Upper lobe of left lung (tissue), 6 donors: ENCODE measurements at regions not wholly inside any gene's neighbourhood (a gene's known extent, or its start where the extent isn't known, plus 50 kb on each side); places are given as distances from the start of the nearest gene placed in this dataset.

Experiments
- ATAC-seq, 2 donors: fragments of 200-7000 bp; cut with Tn5 transposase; one replicate each; pipeline ENCODE4 v1.9.1; 2022; ENCODE audit warnings: mild to moderate bottlenecking in 2 of 2, moderate library complexity in 2 of 2; ENCODE audit not compliant: low FRiP score in 2 of 2
- DNase-seq, 2 donors: peaks; one replicate each; pipeline ENCODE4 v3.0.0-alpha.2; 2019 to 2020
- H3K27ac ChIP-seq, 4 donors: fragments of 200-600 bp; sonication (generic); one replicate each; pipeline ENCODE4 v1.5.1; 2016 to 2019
- H3K27me3 ChIP-seq, 4 donors: fragments of 200-600 bp; sonication (generic); one replicate each; pipeline ENCODE4 v1.5.1; 2017 to 2019
- H3K36me3 ChIP-seq, 4 donors: fragments of 200-600 bp; sonication (generic); one replicate each; pipeline ENCODE4 v1.5.1; 2016 to 2019
- H3K4me1 ChIP-seq, 4 donors: fragments of 200-600 bp; sonication (generic); one replicate each; pipeline ENCODE4 v1.5.1; 2018 to 2019
- H3K4me3 ChIP-seq, 4 donors: fragments of 200-600 bp; sonication (generic); one replicate each; pipeline ENCODE4 v1.5.1; 2017 to 2019; ENCODE audit warnings: mild to moderate bottlenecking in 2 of 4, moderate library complexity in 1 of 4
- H3K9me3 ChIP-seq, 4 donors: fragments of 200-600 bp; sonication (generic); one replicate each; pipeline ENCODE4 v1.5.1; 2018 to 2019
- EP300 ChIP-seq, 4 donors: sonication (generic); formaldehyde crosslinking; IDR thresholded peaks; one replicate each; pipeline ENCODE4 v1.5.1; 2017; ENCODE audit warnings: antibody characterized with exemption in 4 of 4, control low read depth in 2 of 4
- POLR2A ChIP-seq, 4 donors: fragments of 450-650 bp; IDR thresholded peaks; one replicate each; pipeline ENCODE4 v1.5.1; 2016 to 2017; ENCODE audit warnings: antibody characterized with exemption in 4 of 4, mild to moderate bottlenecking in 2 of 4
- POLR2AphosphoS5 ChIP-seq, 2 donors: sonication (generic); formaldehyde crosslinking; IDR thresholded peaks; one replicate each; pipeline ENCODE4 v1.5.1; 2017; ENCODE audit warnings: antibody characterized with exemption in 2 of 2
- WGBS, 2 donors: methylation state at CpG; one replicate each; pipeline ENCODE4 v1.1.5; 2017 to 2018; 5-methylcytosine and 5-hydroxymethylcytosine counted together
- TF ChIP-seq, protein P1 (sequence below), 6 experiments: fragments of 450-650 bp in 4 of 6; fragments of 200-600 bp in 2 of 6; sonication (generic) in 2 of 6; IDR thresholded peaks; one replicate each; pipeline ENCODE4 v1.5.1; 2016 to 2019; ENCODE audit warnings: antibody characterized with exemption in 6 of 6
- donor health status: DM: no; HTN: no; CAD: no; lungs with moderate emphysema.
- donor health status: DM: no; HTN: yes; CAD: no; lungs with severe emphysema.

DNA sequence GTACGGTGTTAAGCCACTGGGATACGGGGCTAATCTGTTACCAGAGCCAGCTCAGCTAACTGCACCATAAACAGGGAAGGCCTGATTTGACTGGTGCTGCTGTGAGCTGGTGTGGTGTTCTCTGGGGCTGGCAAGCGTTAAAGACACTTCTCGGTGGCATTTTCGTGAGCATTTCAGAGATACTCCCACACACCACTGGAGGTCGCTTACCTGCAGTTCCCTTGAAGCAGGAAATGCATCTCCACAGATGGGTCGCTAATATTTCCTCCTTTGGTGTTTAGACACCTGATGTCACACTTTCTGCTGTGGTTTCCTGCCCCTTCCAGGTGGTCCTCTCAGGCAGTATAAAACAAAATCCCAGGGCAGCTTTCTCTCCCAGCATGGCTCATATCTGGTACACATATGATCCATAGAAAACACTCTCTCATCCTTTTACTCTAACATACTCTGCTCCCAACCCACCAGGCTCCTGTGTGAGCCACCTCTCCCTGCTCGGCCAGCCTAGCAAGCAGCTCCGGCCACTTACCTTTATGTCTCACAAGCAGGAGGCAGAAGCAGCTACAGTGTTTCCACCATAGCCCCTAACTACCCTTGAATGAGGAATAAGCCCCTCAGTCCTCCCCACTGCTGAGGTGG lies 129.9 kb upstream of the GRIN2B start:
- no peaks in the 10 kb centered on the region for H3K4me1 ChIP-seq
- 43 to 47% methylated on average over 4 to 9 of the region's 9 CpGs for WGBS, 2 donors
- H3K27ac ChIP-seq, result no peak overlapping the region
- H3K27me3 ChIP-seq, result no peaks in the 10 kb centered on the region
- H3K9me3 ChIP-seq, result no peaks in the 10 kb centered on the region
- DNase-seq (no peak), ATAC-seq (no peak)
- no peaks in the 10 kb centered on the region for H3K36me3 ChIP-seq
- TF ChIP-seq POLR2AphosphoS5 (IDR thresholded peaks at IDR 0.05), result no peak
- no peak for TF ChIP-seq EP300 (IDR thresholded peaks at IDR 0.05)
- TF ChIP-seq, protein P1, sequence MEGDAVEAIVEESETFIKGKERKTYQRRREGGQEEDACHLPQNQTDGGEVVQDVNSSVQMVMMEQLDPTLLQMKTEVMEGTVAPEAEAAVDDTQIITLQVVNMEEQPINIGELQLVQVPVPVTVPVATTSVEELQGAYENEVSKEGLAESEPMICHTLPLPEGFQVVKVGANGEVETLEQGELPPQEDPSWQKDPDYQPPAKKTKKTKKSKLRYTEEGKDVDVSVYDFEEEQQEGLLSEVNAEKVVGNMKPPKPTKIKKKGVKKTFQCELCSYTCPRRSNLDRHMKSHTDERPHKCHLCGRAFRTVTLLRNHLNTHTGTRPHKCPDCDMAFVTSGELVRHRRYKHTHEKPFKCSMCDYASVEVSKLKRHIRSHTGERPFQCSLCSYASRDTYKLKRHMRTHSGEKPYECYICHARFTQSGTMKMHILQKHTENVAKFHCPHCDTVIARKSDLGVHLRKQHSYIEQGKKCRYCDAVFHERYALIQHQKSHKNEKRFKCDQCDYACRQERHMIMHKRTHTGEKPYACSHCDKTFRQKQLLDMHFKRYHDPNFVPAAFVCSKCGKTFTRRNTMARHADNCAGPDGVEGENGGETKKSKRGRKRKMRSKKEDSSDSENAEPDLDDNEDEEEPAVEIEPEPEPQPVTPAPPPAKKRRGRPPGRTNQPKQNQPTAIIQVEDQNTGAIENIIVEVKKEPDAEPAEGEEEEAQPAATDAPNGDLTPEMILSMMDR (IDR thresholded peaks at IDR 0.05), result no peak
- no peak for TF ChIP-seq POLR2A (IDR thresholded peaks at IDR 0.05)
- no peak overlapping the region for H3K4me3 ChIP-seq

DNA sequence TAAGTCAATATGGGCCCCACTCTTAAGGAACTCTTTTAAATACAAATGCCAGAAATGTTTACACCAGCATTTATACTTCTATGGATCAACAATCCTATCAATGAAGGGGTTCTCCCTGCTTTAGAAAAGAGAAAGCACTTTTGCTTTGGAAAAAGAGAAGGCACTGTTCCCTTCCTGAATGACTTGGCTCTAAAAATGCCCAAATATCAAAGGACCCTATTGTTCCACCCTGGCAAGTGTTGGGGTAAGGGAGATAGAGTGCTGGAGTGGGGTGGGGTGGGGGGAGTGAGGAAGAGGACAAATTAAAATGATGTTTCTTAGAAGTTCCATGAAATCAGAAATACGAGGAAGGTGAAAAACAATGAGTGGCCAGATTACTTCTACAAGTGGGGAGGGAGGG lies 131.6 kb upstream of the GRIN2B start:
- Histone ChIP-seq H3K27ac (no peak overlapping the region), H3K4me1 (no peaks in the 10 kb centered on the region), H3K4me3 (no peak overlapping the region), H3K27me3 (no peaks in the 10 kb centered on the region), H3K9me3 (no peaks in the 10 kb centered on the region), H3K36me3 (no peaks in the 10 kb centered on the region)
- DNase-seq (no peak), ATAC-seq (no peak)
- 52 to 72% methylated on average over 1 of the region's 1 CpG for WGBS, 2 donors
- no peak for TF ChIP-seq EP300 (IDR thresholded peaks at IDR 0.05)
- no peak for TF ChIP-seq POLR2AphosphoS5 (IDR thresholded peaks at IDR 0.05)
- no peak for TF ChIP-seq POLR2A (IDR thresholded peaks at IDR 0.05)
- TF ChIP-seq, protein P1 (IDR thresholded peaks at IDR 0.05), result no peak

DNA sequence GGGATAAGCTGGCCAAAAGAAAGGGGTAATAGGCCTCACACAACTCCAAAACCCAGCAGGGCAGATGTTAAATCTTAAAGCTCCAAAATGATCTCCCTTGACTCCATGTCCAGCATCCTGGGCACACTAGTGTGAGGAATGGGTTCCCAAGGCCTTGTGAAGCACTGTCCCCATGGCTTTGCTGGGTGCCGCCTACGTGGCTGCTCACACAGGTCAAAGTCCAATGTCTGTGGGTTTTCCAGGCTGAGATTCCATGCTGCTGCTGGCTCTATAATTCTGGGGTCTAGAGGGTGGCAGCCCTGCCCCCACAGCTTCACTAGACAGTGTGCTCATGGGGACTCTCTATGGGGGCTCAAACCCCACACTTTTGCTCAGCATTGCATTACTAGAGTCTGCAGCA lies 145.3 kb upstream of the GRIN2B start:
- H3K27me3 ChIP-seq, result no peaks in the 10 kb centered on the region
- H3K36me3 ChIP-seq, result no peaks in the 10 kb centered on the region
- H3K27ac ChIP-seq, result no peak overlapping the region
- H3K4me1 ChIP-seq, result no peaks in the 10 kb centered on the region
- H3K4me3 ChIP-seq, result no peak overlapping the region
- H3K9me3 ChIP-seq, result peaks cover 0 to 2% (median 0%) of the 10 kb centered on the region in 4 donors
- 89 to 100% methylated on average over 2 of the region's 2 CpGs for WGBS, 2 donors
- DNase-seq, result no peak
- TF ChIP-seq POLR2AphosphoS5 (IDR thresholded peaks at IDR 0.05), result no peak
- TF ChIP-seq, protein P1 (IDR thresholded peaks at IDR 0.05), result no peak
- no peak for TF ChIP-seq POLR2A (IDR thresholded peaks at IDR 0.05)
- TF ChIP-seq EP300 (IDR thresholded peaks at IDR 0.05), result no peak
- no peak for ATAC-seq

DNA sequence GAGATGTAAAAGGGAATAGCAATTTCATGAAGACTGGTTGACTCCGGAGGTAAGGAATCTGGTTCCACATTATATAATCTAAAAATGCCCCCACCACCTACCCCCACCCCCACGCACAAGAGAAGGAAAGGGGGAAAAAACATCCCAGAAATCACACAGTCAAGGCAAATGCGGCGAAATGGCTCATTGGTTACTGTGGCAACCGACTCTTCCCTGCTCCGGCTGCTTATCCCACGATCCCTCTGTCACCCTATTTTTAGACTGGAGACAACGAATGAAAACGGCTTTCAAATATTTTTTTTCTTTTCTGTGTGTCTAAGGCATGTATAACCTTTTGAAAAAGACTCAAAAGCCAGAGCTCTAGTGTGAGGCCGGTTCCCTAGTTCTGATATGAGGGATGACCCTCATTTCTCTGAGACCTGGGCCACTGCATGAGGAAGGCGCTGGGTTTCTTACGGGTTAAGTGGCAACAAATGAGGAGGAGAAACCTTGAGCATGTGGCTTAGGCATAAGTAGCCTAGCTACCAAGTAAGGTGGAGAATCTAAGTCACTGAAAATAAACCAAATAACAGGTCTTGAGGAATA lies 148.3 kb upstream of the GRIN2B start:
- Histone ChIP-seq H3K4me1 (no peaks in the 10 kb centered on the region), H3K9me3 (no peaks in the 10 kb centered on the region), H3K27ac (no peak overlapping the region), H3K4me3 (no peak overlapping the region), H3K36me3 (no peaks in the 10 kb centered on the region), H3K27me3 (no peaks in the 10 kb centered on the region)
- DNase-seq, result no peak
- WGBS, 2 donors, result 80 to 84% methylated on average over 12 of the region's 12 CpGs
- no peak for ATAC-seq
- TF ChIP-seq EP300 (IDR thresholded peaks at IDR 0.05) (no peak), POLR2A (IDR thresholded peaks at IDR 0.05) (no peak), POLR2AphosphoS5 (IDR thresholded peaks at IDR 0.05) (no peak)
- TF ChIP-seq, protein P1 (IDR thresholded peaks at IDR 0.05), result no peak

DNA sequence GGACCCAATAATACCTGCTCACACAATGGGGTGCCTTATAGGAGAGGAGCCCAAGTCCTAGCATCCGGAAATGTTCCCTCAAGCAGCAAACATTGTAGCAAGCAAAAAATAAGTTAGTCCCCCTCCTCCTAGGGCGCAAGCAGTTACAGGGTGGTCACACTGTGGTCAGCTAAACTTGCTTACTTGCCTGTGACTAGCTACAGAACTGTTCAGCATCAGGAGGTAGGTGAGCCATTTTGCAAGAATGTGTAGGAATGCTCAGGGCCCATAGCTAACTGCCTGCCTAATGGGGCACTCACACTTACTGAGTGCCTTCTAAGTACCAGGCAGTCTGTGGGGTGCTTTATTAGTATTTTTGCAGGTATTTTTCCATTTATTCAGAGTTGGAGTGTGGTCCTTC lies 154.6 kb upstream of the GRIN2B start:
- Histone ChIP-seq H3K27me3 (no peaks in the 10 kb centered on the region), H3K27ac (no peak overlapping the region), H3K9me3 (no peaks in the 10 kb centered on the region), H3K4me1 (no peaks in the 10 kb centered on the region), H3K4me3 (no peak overlapping the region), H3K36me3 (no peaks in the 10 kb centered on the region)
- no peak for TF ChIP-seq EP300 (IDR thresholded peaks at IDR 0.05)
- no peak for TF ChIP-seq POLR2AphosphoS5 (IDR thresholded peaks at IDR 0.05)
- TF ChIP-seq, protein P1 (IDR thresholded peaks at IDR 0.05), result no peak
- no peak for TF ChIP-seq POLR2A (IDR thresholded peaks at IDR 0.05)
- DNase-seq (no peak), ATAC-seq (no peak)
- WGBS, 2 donors, result 90 to 100% methylated on average over 1 to 2 of the region's 2 CpGs
